Tibial nerve (tissue), 4 donors: ENCODE measurements at regions not wholly inside any gene's neighbourhood (a gene's known extent, or its start where the extent isn't known, plus 50 kb on each side); places are given as distances from the start of the nearest gene placed in this dataset.

Source experiments
- DNase-seq, 2 donors: peaks; one replicate each; pipeline ENCODE4 v3.0.0-alpha.2; 2019; ENCODE audit warnings: low spot score in 2 of 2
- H3K27ac ChIP-seq, 4 donors: fragments of 200-600 bp; sonication (generic) in 3 of 4; one replicate each; pipeline ENCODE4 v1.5.1; 2017 to 2019; ENCODE audit warnings: mild to moderate bottlenecking in 1 of 4
- H3K27me3 ChIP-seq, 2 donors: fragments of 200-600 bp; sonication (generic) in 1 of 2; one replicate each; pipeline versions ENCODE4 v1.5.1 to v1.6.0; 2017 to 2019
- H3K36me3 ChIP-seq, 3 donors: fragments of 200-600 bp; sonication (generic); one replicate each; pipeline ENCODE4 v1.5.1; 2018 to 2019
- H3K4me1 ChIP-seq, 4 donors: fragments of 200-600 bp; sonication (generic) in 3 of 4; one replicate each; pipeline ENCODE4 v1.5.1; 2017 to 2019
- H3K4me3 ChIP-seq, 4 donors: fragments of 200-600 bp; sonication (generic) in 3 of 4; one replicate each; pipeline ENCODE4 v1.5.1; 2017 to 2019; ENCODE audit warnings: mild to moderate bottlenecking in 1 of 4, moderate library complexity in 1 of 4
- H3K9me3 ChIP-seq, 4 donors: fragments of 200-600 bp; sonication (generic) in 3 of 4; one replicate each; pipeline ENCODE4 v1.5.1; 2017 to 2019
- CTCF ChIP-seq, 5 experiments: fragments of 200-600 bp in 3 of 5; fragments of 450-650 bp in 2 of 5; sonication (generic) in 3 of 5; IDR thresholded peaks; one replicate each; pipeline ENCODE4 v1.5.1; 2016 to 2019; ENCODE audit warnings: antibody characterized with exemption in 5 of 5, mild to moderate bottlenecking in 3 of 5, moderate library complexity in 2 of 5
- EP300 ChIP-seq, 2 donors: sonication (generic); formaldehyde crosslinking; IDR thresholded peaks; one replicate each; pipeline ENCODE4 v1.6.1; 2017; ENCODE audit warnings: antibody characterized with exemption in 2 of 2, mild to moderate bottlenecking in 1 of 2
- POLR2A ChIP-seq, 2 donors: fragments of 450-650 bp; IDR thresholded peaks; one replicate each; pipeline ENCODE4 v1.6.1; 2017; ENCODE audit warnings: antibody characterized with exemption in 2 of 2, mild to moderate bottlenecking in 2 of 2, moderate library complexity in 2 of 2
- WGBS, 2 donors: methylation state at CpG; one replicate each; pipeline ENCODE4 v1.1.5; 2018; 5-methylcytosine and 5-hydroxymethylcytosine counted together

- H3K36me3 ChIP-seq = no peaks in the 10 kb centered on the region
- no peak overlapping the region for H3K27ac ChIP-seq
- 79 to 86% methylated on average over 1 of the region's 1 CpG for WGBS, 2 donors
- no peaks in the 10 kb centered on the region for H3K4me1 ChIP-seq
- TF ChIP-seq POLR2A (IDR thresholded peaks at IDR 0.05) (no peak), EP300 (IDR thresholded peaks at IDR 0.05) (no peak), CTCF (IDR thresholded peaks at IDR 0.05) (no peak)
- DNase-seq = no peak
- H3K9me3 ChIP-seq = no peaks in the 10 kb centered on the region
- H3K4me3 ChIP-seq = no peak overlapping the region
- H3K27me3 ChIP-seq = no peaks in the 10 kb centered on the region
Measured at GRCh38 chr15:46275701-46276100, 640.9 kb downstream of the SQOR start.

- Histone ChIP-seq H3K4me1 (no peaks in the 10 kb centered on the region), H3K9me3 (no peaks in the 10 kb centered on the region), H3K27ac (no peak overlapping the region), H3K27me3 (no peaks in the 10 kb centered on the region), H3K36me3 (no peaks in the 10 kb centered on the region), H3K4me3 (no peak overlapping the region)
- DNase-seq = no peak
- no peak for TF ChIP-seq CTCF (IDR thresholded peaks at IDR 0.05)
- no peak for TF ChIP-seq POLR2A (IDR thresholded peaks at IDR 0.05)
- no peak for TF ChIP-seq EP300 (IDR thresholded peaks at IDR 0.05)
Measured at GRCh38 chr15:46277451-46277850, 642.6 kb downstream of the SQOR start.

GRCh38 chr15:46278062-46278461 is 643.2 kb downstream of the SQOR start:
- Histone ChIP-seq H3K4me1 (no peaks in the 10 kb centered on the region), H3K36me3 (no peaks in the 10 kb centered on the region), H3K27me3 (no peaks in the 10 kb centered on the region), H3K9me3 (no peaks in the 10 kb centered on the region), H3K4me3 (no peak overlapping the region), H3K27ac (no peak overlapping the region)
- DNase-seq = no peak
- 82 to 84% methylated on average over 5 of the region's 5 CpGs for WGBS, 2 donors
- TF ChIP-seq EP300 (IDR thresholded peaks at IDR 0.05) (no peak), CTCF (IDR thresholded peaks at IDR 0.05) (no peak)

- H3K9me3 ChIP-seq = no peaks in the 10 kb centered on the region
- 62 to 65% methylated on average over 5 of the region's 5 CpGs for WGBS, 2 donors
- no peak overlapping the region for H3K4me3 ChIP-seq
- no peak for TF ChIP-seq EP300 (IDR thresholded peaks at IDR 0.05)
- no peak for TF ChIP-seq POLR2A (IDR thresholded peaks at IDR 0.05)
- no peak for TF ChIP-seq CTCF (IDR thresholded peaks at IDR 0.05)
- no peaks in the 10 kb centered on the region for H3K36me3 ChIP-seq
- DNase-seq = no peak
- H3K27me3 ChIP-seq = no peaks in the 10 kb centered on the region
- H3K4me1 ChIP-seq = no peaks in the 10 kb centered on the region
- no peak overlapping the region for H3K27ac ChIP-seq
Measured at GRCh38 chr15:46278486-46279090, 643.8 kb downstream of the SQOR start.

- Histone ChIP-seq H3K27ac (no peak overlapping the region), H3K4me1 (no peaks in the 10 kb centered on the region), H3K27me3 (no peaks in the 10 kb centered on the region), H3K9me3 (no peaks in the 10 kb centered on the region), H3K36me3 (no peaks in the 10 kb centered on the region), H3K4me3 (no peak overlapping the region)
- 58 to 60% methylated on average over 4 of the region's 4 CpGs for WGBS, 2 donors
- TF ChIP-seq EP300 (IDR thresholded peaks at IDR 0.05) = no peak
- no peak for TF ChIP-seq CTCF (IDR thresholded peaks at IDR 0.05)
- no peak for TF ChIP-seq POLR2A (IDR thresholded peaks at IDR 0.05)
- DNase-seq = no peak
Measured at GRCh38 chr15:46280762-46281542, 646.1 kb downstream of the SQOR start.
